ENCODE measurements at regions not wholly inside any gene's neighbourhood (a gene's known extent, or its start where the extent isn't known, plus 50 kb on each side); places are given as distances from the start of the nearest gene placed in this dataset.

- DNase-seq (ENCODE audit: extremely low spot score) = no peak
- TF ChIP-seq HDGF (IDR thresholded peaks at IDR 0.05; ENCODE audit: borderline replicate concordance) (no peak), LEF1 (IDR thresholded peaks at IDR 0.05; ENCODE audit: borderline replicate concordance) (no peak), FOXA1 (IDR thresholded peaks at IDR 0.05) (no peak), SUZ12 (IDR thresholded peaks at IDR 0.05) (no peak), L3MBTL2 (conservative IDR thresholded peaks at IDR 0.05) (no peak)
- TF ChIP-seq, protein P1, sequence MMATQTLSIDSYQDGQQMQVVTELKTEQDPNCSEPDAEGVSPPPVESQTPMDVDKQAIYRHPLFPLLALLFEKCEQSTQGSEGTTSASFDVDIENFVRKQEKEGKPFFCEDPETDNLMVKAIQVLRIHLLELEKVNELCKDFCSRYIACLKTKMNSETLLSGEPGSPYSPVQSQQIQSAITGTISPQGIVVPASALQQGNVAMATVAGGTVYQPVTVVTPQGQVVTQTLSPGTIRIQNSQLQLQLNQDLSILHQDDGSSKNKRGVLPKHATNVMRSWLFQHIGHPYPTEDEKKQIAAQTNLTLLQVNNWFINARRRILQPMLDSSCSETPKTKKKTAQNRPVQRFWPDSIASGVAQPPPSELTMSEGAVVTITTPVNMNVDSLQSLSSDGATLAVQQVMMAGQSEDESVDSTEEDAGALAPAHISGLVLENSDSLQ (IDR thresholded peaks at IDR 0.05) = no peak
- ChIA-PET CTCF (no interaction called here), POLR2A (no interaction called here)
Measured at GRCh38 chr15:27702581-27702980, 396.5 kb downstream of the OCA2 start.

DNA sequence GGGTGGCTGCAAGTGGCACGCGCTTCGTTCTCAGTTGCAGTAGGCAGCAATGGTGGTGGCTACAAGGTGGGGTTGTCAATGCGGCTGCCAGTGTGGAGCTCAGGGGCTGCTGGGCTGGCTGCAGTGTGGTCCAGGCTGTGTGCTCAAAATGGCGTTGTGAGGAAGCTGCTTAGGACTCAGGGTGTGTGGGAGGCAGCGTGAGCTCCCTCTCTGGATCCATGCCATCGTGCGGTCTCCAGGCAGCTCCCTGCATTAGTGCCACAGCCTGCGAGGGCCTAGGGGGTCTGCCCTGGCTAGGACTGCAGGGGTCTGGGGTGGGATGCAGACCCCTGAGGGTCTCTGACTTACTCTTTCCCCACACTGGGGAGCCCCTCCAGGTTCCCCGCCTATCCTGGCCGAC lies 397.2 kb downstream of the OCA2 start:
- CTCF ChIA-PET = no interaction called here
- POLR2A ChIA-PET = no interaction called here
- TF ChIP-seq HDGF (IDR thresholded peaks at IDR 0.05; ENCODE audit: borderline replicate concordance) = no peak
- TF ChIP-seq CTBP1 (IDR thresholded peaks at IDR 0.05; ENCODE audit: borderline replicate concordance) = no peak
- no peak for TF ChIP-seq FOXA1 (IDR thresholded peaks at IDR 0.05)
- no peak for TF ChIP-seq ELF4 (IDR thresholded peaks at IDR 0.05)
- TF ChIP-seq SP1 (IDR thresholded peaks at IDR 0.05) = no peak
- TF ChIP-seq FOXM1 (IDR thresholded peaks at IDR 0.05; ENCODE audit: borderline replicate concordance) = no peak
- DNase-seq (ENCODE audit: extremely low spot score) = no peak

DNA sequence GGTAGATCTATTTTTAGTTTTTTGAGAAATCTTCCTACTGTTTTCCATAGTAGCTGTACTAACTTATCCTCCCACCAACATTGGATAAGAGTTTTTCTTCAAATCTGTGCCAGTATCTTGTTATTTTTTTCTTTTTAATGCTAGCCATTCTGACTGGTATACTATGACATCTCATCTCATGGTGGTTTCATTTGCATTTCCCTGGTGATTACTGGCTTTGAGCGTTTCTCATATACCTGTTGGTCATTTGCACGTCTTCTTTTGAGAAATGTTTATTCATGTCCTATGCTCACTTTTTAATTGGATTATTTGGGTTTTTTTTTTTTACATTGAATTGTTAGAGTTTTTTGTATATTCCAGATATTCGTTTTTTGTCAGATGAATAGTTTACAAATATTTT lies 398.1 kb downstream of the OCA2 start:
- POLR2A ChIA-PET = no interaction called here
- CTCF ChIA-PET = no interaction called here
- no peak for DNase-seq (ENCODE audit: extremely low spot score)

DNA sequence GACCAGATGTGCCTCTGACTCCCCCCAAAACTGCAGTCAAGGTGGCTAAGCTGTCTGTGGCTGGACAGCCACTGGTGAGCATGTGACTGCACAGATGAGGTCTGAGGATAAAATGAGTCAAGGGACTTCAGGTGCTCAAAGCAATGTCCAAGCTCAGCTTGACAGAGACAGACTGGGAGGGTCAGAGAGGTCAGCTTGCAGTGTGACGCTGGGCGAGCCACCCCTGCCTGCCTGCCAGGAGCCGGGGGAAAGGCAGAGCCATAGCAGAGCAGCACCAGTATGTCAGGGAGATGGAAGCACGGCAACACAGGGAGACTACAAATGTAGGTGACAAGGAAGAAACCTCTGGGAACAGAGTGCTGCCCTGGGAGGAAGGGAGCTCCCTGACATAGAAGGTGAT lies 399.4 kb downstream of the OCA2 start:
- ChIA-PET CTCF (no interaction called here), POLR2A (interaction anchor here (0.6 kb wide), 1 partner anchor 150 kb away, joined by 5 read pairs; no protein-coding TSS in a partner anchor)
- no peak for DNase-seq (ENCODE audit: extremely low spot score)
- TF ChIP-seq FOXA1 (IDR thresholded peaks at IDR 0.05) (no peak), ZNF384 (IDR thresholded peaks at IDR 0.05) (no peak), CTBP1 (IDR thresholded peaks at IDR 0.05; ENCODE audit: borderline replicate concordance) (no peak), BHLHE40 (IDR thresholded peaks at IDR 0.05; ENCODE audit: borderline replicate concordance) (no peak), LEF1 (IDR thresholded peaks at IDR 0.05; ENCODE audit: borderline replicate concordance) (no peak), ELF4 (IDR thresholded peaks at IDR 0.05) (no peak), SP1 (IDR thresholded peaks at IDR 0.05) (no peak), L3MBTL2 (conservative IDR thresholded peaks at IDR 0.05) (no peak), NFRKB (IDR thresholded peaks at IDR 0.05) (no peak), FOXK2 (IDR thresholded peaks at IDR 0.05) (no peak), HDGF (IDR thresholded peaks at IDR 0.05; ENCODE audit: borderline replicate concordance) (no peak), ARNT (IDR thresholded peaks at IDR 0.05) (no peak), FOXM1 (IDR thresholded peaks at IDR 0.05; ENCODE audit: borderline replicate concordance) (no peak), SUZ12 (IDR thresholded peaks at IDR 0.05) (no peak), TARDBP (IDR thresholded peaks at IDR 0.05) (no peak)
- TF ChIP-seq, protein P1 (IDR thresholded peaks at IDR 0.05) = no peak

More for the DNA sequence above, 398.1 kb downstream of the OCA2 start:
- no peak for TF ChIP-seq LEF1 (IDR thresholded peaks at IDR 0.05; ENCODE audit: borderline replicate concordance)
- no peak for TF ChIP-seq ZNF384 (IDR thresholded peaks at IDR 0.05)
- no peak for TF ChIP-seq SP1 (IDR thresholded peaks at IDR 0.05)
- no peak for TF ChIP-seq NFRKB (IDR thresholded peaks at IDR 0.05)
- TF ChIP-seq FOXA1 (IDR thresholded peaks at IDR 0.05) = no peak
- TF ChIP-seq FOXM1 (IDR thresholded peaks at IDR 0.05; ENCODE audit: borderline replicate concordance) = no peak
- no peak for TF ChIP-seq SUZ12 (IDR thresholded peaks at IDR 0.05)
- TF ChIP-seq ARNT (IDR thresholded peaks at IDR 0.05) = no peak
- TF ChIP-seq CTBP1 (IDR thresholded peaks at IDR 0.05; ENCODE audit: borderline replicate concordance) = no peak
- no peak for TF ChIP-seq HDGF (IDR thresholded peaks at IDR 0.05; ENCODE audit: borderline replicate concordance)
- no peak for TF ChIP-seq ELF4 (IDR thresholded peaks at IDR 0.05)
- TF ChIP-seq, protein P1 (IDR thresholded peaks at IDR 0.05) = no peak
- no peak for TF ChIP-seq L3MBTL2 (conservative IDR thresholded peaks at IDR 0.05)
- no peak for TF ChIP-seq FOXK2 (IDR thresholded peaks at IDR 0.05)
- TF ChIP-seq BHLHE40 (IDR thresholded peaks at IDR 0.05; ENCODE audit: borderline replicate concordance) = no peak
- TF ChIP-seq TARDBP (IDR thresholded peaks at IDR 0.05) = no peak

- POLR2A ChIA-PET = no interaction called here
- no peak for TF ChIP-seq SP1 (IDR thresholded peaks at IDR 0.05)
- DNase-seq (ENCODE audit: extremely low spot score) = no peak
- CTCF ChIA-PET = no interaction called here
Measured at GRCh38 chr15:27696530-27696929, 402.6 kb downstream of the OCA2 start.

DNA sequence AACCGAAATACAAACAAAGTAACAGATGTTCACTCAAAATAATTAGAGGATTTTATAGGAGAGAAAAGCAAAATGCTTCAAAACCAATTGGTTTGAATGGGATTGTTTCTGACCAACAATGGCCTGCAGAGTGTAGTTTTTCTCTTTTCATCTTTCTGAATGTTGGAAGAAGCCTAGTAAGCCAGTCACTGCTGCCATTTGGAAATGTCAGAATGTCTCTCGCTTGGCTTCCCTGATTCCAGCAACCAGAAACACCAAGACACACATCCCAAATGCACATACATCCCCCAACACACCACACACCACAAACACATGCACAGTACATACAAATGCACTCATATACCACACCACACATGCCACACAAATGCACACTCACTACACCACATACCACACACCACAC lies 403.4 kb downstream of the OCA2 start:
- CTCF ChIA-PET = no interaction called here
- POLR2A ChIA-PET = no interaction called here
- DNase-seq (ENCODE audit: extremely low spot score) = no peak
- TF ChIP-seq FOXA1 (IDR thresholded peaks at IDR 0.05) = no peak
- no peak for TF ChIP-seq SP1 (IDR thresholded peaks at IDR 0.05)
- TF ChIP-seq HDGF (IDR thresholded peaks at IDR 0.05; ENCODE audit: borderline replicate concordance) = no peak
- no peak for TF ChIP-seq ELF4 (IDR thresholded peaks at IDR 0.05)
- TF ChIP-seq LEF1 (IDR thresholded peaks at IDR 0.05; ENCODE audit: borderline replicate concordance) = no peak
- no peak for TF ChIP-seq TARDBP (IDR thresholded peaks at IDR 0.05)
- no peak for TF ChIP-seq ARNT (IDR thresholded peaks at IDR 0.05)
- no peak for TF ChIP-seq SUZ12 (IDR thresholded peaks at IDR 0.05)
- no peak for TF ChIP-seq NFRKB (IDR thresholded peaks at IDR 0.05)
- TF ChIP-seq L3MBTL2 (conservative IDR thresholded peaks at IDR 0.05) = no peak
- TF ChIP-seq BHLHE40 (IDR thresholded peaks at IDR 0.05; ENCODE audit: borderline replicate concordance) = no peak
- no peak for TF ChIP-seq ZNF384 (IDR thresholded peaks at IDR 0.05)
- TF ChIP-seq, protein P1 (IDR thresholded peaks at IDR 0.05) = no peak
- TF ChIP-seq FOXM1 (IDR thresholded peaks at IDR 0.05; ENCODE audit: borderline replicate concordance) = no peak
- no peak for TF ChIP-seq CTBP1 (IDR thresholded peaks at IDR 0.05; ENCODE audit: borderline replicate concordance)
- TF ChIP-seq FOXK2 (IDR thresholded peaks at IDR 0.05) = no peak

Data from HEK293T (cell line).